ENCODE measurements at regions not wholly inside any gene's neighbourhood (a gene's known extent, or its start where the extent isn't known, plus 50 kb on each side); places are given as distances from the start of the nearest gene placed in this dataset.

GRCh38 chr6:147053311-147053921 lies 150.8 kb upstream of the STXBP5 start:
- CTCF ChIA-PET, result no interaction called here
- no peak for FAIRE-seq
- BruUV-seq (replicated peaks), result no TSS peak

More at GRCh38 chr6:147053311-147053921, 150.8 kb upstream of the STXBP5 start:
- no peaks in the 10 kb centered on the region for H4K20me1 ChIP-seq (ENCODE audit: control insufficient read depth, insufficient read depth)
- in situ Hi-C loops (cut with MboI) (no loop called here), intact Hi-C loops (cut with micrococcal nuclease; ENCODE audit: unreplicated experiment) (no loop called here)
- 48% methylated on average over 2 of the region's 2 CpGs for WGBS (ENCODE audit: insufficient coverage, insufficient replicate concordance, low lambda C conversion rate, missing lambda C conversion rate)
- ChIA-PET SMC1A (ENCODE audit: uncharacterized antibody, unreplicated experiment) (no interaction called here), POLR2A (no interaction called here), RAD21 (ENCODE audit: unreplicated experiment) (no interaction called here)
- H3K4me1 ChIP-seq (ENCODE audit: control insufficient read depth, insufficient read depth, low read length), result no peaks in the 10 kb centered on the region
- ATAC-seq (no peak), DNase-seq (ENCODE audit: low read depth, low spot score) (no peak)
- H3K4me3 ChIP-seq, result no peak overlapping the region
- no peak overlapping the region for H3K27ac ChIP-seq (ENCODE audit: control insufficient read depth, insufficient read depth)
- H3K36me3 ChIP-seq (ENCODE audit: control insufficient read depth in 2 of 2, insufficient read depth in 2 of 2, low read length in 1 of 2), result no peaks in the 10 kb centered on the region
- H3K4me2 ChIP-seq (ENCODE audit: control insufficient read depth, insufficient read depth), result no peak overlapping the region
- H2AFZ ChIP-seq (ENCODE audit: control insufficient read depth, low read depth, low read length), result no peak overlapping the region
- no peak overlapping the region for H3K9ac ChIP-seq (ENCODE audit: control insufficient read depth, insufficient read depth, low read length)
- H3K79me2 ChIP-seq (ENCODE audit: control insufficient read depth, insufficient read depth, low read length), result no peaks in the 10 kb centered on the region
- no peaks in the 10 kb centered on the region for H3K9me3 ChIP-seq (replicated peaks; ENCODE audit: control insufficient read depth, insufficient read depth, low read length)
- no peaks in the 10 kb centered on the region for H3K27me3 ChIP-seq (replicated peaks in 1 of 2; ENCODE audit: control insufficient read depth in 2 of 2, insufficient read depth in 2 of 2, low read length in 1 of 2)
- TF ChIP-seq POLR2A (IDR thresholded peaks at IDR 0.05; ENCODE audit: low read depth, low read length), result no peak
- no peak for TF ChIP-seq MLLT1 (IDR thresholded peaks at IDR 0.05)
- no peak for TF ChIP-seq PRDM15 (CRISPR knock-in tag; IDR thresholded peaks at IDR 0.05)
- TF ChIP-seq JUND (IDR thresholded peaks at IDR 0.05; ENCODE audit: low read depth, low read length), result no peak
- no peak for TF ChIP-seq TBL1XR1 (IDR thresholded peaks at IDR 0.05; ENCODE audit: low read depth, low read length)
- TF ChIP-seq BCL3 (IDR thresholded peaks at IDR 0.05; ENCODE audit: borderline replicate concordance, insufficient read depth, low read depth, low read length, poor library complexity, severe bottlenecking), result no peak
- TF ChIP-seq WRNIP1 (IDR thresholded peaks at IDR 0.05; ENCODE audit: borderline replicate concordance, low read depth, low read length), result no peak
- no peak for TF ChIP-seq IRF5 (IDR thresholded peaks at IDR 0.05; ENCODE audit: borderline replicate concordance)

Measured in GM12878 (cell line).